Lower leg skin (tissue), 3 donors: ENCODE measurements at regions not wholly inside any gene's neighbourhood (a gene's known extent, or its start where the extent isn't known, plus 50 kb on each side); places are given as distances from the start of the nearest gene placed in this dataset.

Experiments
- POLR2A ChIP-seq, 2 donors: fragments of 450-650 bp; IDR thresholded peaks; one replicate each; pipeline ENCODE4 v1.6.1; 2016 to 2017; ENCODE audit warnings: antibody characterized with exemption in 2 of 2, mild to moderate bottlenecking in 1 of 2, moderate library complexity in 1 of 2
- TF ChIP-seq, protein P1 (sequence below), 3 donors: fragments of 450-650 bp; IDR thresholded peaks; one replicate each; pipeline ENCODE4 v1.5.1; 2016; ENCODE audit warnings: antibody characterized with exemption in 3 of 3, mild to moderate bottlenecking in 3 of 3, moderate library complexity in 2 of 3

DNA sequence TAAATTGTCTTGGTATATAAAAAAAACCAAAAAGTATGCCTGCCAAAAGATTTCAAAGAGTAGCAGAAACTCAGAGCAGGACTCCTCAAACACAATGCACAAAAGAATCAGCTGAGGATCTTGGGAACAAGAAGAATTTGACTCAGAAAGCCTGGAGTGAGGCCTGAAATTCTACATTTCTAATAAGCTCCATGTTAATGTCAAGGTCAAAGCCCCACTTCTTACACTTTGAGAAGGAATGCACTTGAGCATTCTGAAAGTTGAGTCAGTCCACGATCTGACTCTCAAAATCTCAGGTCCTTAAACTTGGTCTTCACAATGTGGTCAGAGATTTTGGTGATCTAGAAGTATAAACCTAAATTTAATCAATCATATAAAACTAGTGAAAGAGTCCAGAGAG lies 910.0 kb upstream of the GBE1 start:
- TF ChIP-seq, protein P1, sequence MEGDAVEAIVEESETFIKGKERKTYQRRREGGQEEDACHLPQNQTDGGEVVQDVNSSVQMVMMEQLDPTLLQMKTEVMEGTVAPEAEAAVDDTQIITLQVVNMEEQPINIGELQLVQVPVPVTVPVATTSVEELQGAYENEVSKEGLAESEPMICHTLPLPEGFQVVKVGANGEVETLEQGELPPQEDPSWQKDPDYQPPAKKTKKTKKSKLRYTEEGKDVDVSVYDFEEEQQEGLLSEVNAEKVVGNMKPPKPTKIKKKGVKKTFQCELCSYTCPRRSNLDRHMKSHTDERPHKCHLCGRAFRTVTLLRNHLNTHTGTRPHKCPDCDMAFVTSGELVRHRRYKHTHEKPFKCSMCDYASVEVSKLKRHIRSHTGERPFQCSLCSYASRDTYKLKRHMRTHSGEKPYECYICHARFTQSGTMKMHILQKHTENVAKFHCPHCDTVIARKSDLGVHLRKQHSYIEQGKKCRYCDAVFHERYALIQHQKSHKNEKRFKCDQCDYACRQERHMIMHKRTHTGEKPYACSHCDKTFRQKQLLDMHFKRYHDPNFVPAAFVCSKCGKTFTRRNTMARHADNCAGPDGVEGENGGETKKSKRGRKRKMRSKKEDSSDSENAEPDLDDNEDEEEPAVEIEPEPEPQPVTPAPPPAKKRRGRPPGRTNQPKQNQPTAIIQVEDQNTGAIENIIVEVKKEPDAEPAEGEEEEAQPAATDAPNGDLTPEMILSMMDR (IDR thresholded peaks at IDR 0.05), result no peak
- TF ChIP-seq POLR2A (IDR thresholded peaks at IDR 0.05), result no peak
